Fibroblast of lung (primary cell): ENCODE measurements at regions not wholly inside any gene's neighbourhood (a gene's known extent, or its start where the extent isn't known, plus 50 kb on each side); places are given as distances from the start of the nearest gene placed in this dataset.

ENCODE experiments used
- DNase-seq, 2 donors: peaks; one replicate each; pipeline versions ENCODE4 v3.0.0 to v3.0.0-alpha.2; 2010; ENCODE audit warnings: low read depth in 2 of 2
- H2AFZ ChIP-seq: 2 replicates; pipeline ENCODE4 v1.5.1; 2012; ENCODE audit warnings: low read length, control low read depth, inconsistent platforms
- H3K27ac ChIP-seq: 2 replicates; pipeline ENCODE4 v1.5.1; 2011; ENCODE audit warnings: low read length, control low read depth; ENCODE audit not compliant: insufficient read depth
- H3K27me3 ChIP-seq: 2 replicates; pipeline ENCODE4 v1.5.1; 2011; ENCODE audit warnings: mild to moderate bottlenecking, low read length; ENCODE audit not compliant: control insufficient read depth, insufficient read depth
- H3K36me3 ChIP-seq: 2 replicates; pipeline ENCODE4 v1.5.1; 2011; ENCODE audit warnings: low read length; ENCODE audit not compliant: control insufficient read depth, insufficient read depth
- H3K4me1 ChIP-seq: 2 replicates; pipeline ENCODE4 v1.5.1; 2011; ENCODE audit warnings: low read length; ENCODE audit not compliant: control insufficient read depth, insufficient read depth; ENCODE audit errors: extremely low read depth
- H3K4me2 ChIP-seq: 2 replicates; pipeline ENCODE4 v1.5.1; 2011; ENCODE audit warnings: low read length, control low read depth; ENCODE audit not compliant: insufficient read depth; ENCODE audit errors: extremely low read depth
- H3K4me3 ChIP-seq, 4 experiments: fragments of 200-600 bp in 1 of 4; sonication (generic) in 1 of 4; replicated peaks in 1 of 4; 2 replicates each; pipeline ENCODE4 v1.5.1; 2011 to 2016; ENCODE audit warnings: low read length in 4 of 4, low read depth in 3 of 4, mild to moderate bottlenecking in 3 of 4, control low read depth in 2 of 4, inconsistent platforms in 1 of 4, mixed read lengths in 1 of 4; ENCODE audit not compliant: insufficient read depth in 1 of 4; ENCODE audit errors: control extremely low read depth in 1 of 4
- H3K79me2 ChIP-seq: 2 replicates; pipeline ENCODE4 v1.5.1; 2012; ENCODE audit warnings: mild to moderate bottlenecking, low read length, inconsistent platforms; ENCODE audit not compliant: control insufficient read depth, insufficient read depth
- H3K9ac ChIP-seq: 2 replicates; pipeline ENCODE4 v1.5.1; 2011; ENCODE audit warnings: mild to moderate bottlenecking, low read length, control low read depth; ENCODE audit not compliant: insufficient read depth
- H3K9me3 ChIP-seq: 2 replicates; pipeline ENCODE4 v1.5.1; 2012; ENCODE audit warnings: low read depth, low read length; ENCODE audit not compliant: control insufficient read depth, insufficient read depth
- H4K20me1 ChIP-seq: 2 replicates; pipeline ENCODE4 v1.5.1; 2011; ENCODE audit warnings: low read length; ENCODE audit not compliant: control insufficient read depth, insufficient read depth; ENCODE audit errors: extremely low read depth
- CTCF ChIP-seq, 2 donors: IDR thresholded peaks in 1 of 2; conservative IDR thresholded peaks in 1 of 2; 1 replicate in 1 of 2; 2 replicates in 1 of 2; pipeline ENCODE4 v1.5.1; 2011 to 2012; ENCODE audit warnings: low read length in 2 of 2, control low read depth in 1 of 2, inconsistent platforms in 1 of 2, low read depth in 1 of 2, mild to moderate bottlenecking in 1 of 2
- EZH2 ChIP-seq: IDR thresholded peaks from 2 replicates; pipeline ENCODE4 v1.5.1; 2012; ENCODE audit warnings: low read length, control low read depth, mild to moderate bottlenecking; ENCODE audit errors: missing control alignments

- Histone ChIP-seq H3K4me2 (no peak overlapping the region), H3K9ac (no peak overlapping the region), H3K27ac (no peak overlapping the region), H4K20me1 (no peaks in the 10 kb centered on the region), H3K79me2 (no peaks in the 10 kb centered on the region), H3K36me3 (no peaks in the 10 kb centered on the region), H3K4me1 (no peaks in the 10 kb centered on the region), H3K4me3 (no peak overlapping the region), H3K27me3 (no peaks in the 10 kb centered on the region), H3K9me3 (no peaks in the 10 kb centered on the region), H2AFZ (no peak overlapping the region)
- no peak for TF ChIP-seq EZH2
- TF ChIP-seq CTCF (conservative IDR thresholded peaks at IDR 0.05 in 1 of 2, IDR thresholded peaks at IDR 0.05 in 1 of 2; ENCODE audit: low read depth in 1 of 2, low read length in 2 of 2) = no peak
- no peak for DNase-seq
Measured at GRCh38 chrX:39802908-39803307, 294.9 kb downstream of the BCOR start.

GRCh38 chrX:39805022-39805421, 292.7 kb downstream of the BCOR start:
- Histone ChIP-seq H3K4me2 (no peak overlapping the region), H3K27me3 (no peaks in the 10 kb centered on the region), H2AFZ (no peak overlapping the region), H3K36me3 (no peaks in the 10 kb centered on the region), H3K4me1 (peaks cover 6% of the 10 kb centered on the region), H3K9me3 (no peaks in the 10 kb centered on the region), H3K9ac (no peak overlapping the region), H3K27ac (no peak overlapping the region), H3K79me2 (no peaks in the 10 kb centered on the region), H4K20me1 (no peaks in the 10 kb centered on the region), H3K4me3 (no peak overlapping the region)
- DNase-seq = no peak
- no peak for TF ChIP-seq EZH2
- TF ChIP-seq CTCF (conservative IDR thresholded peaks at IDR 0.05 in 1 of 2, IDR thresholded peaks at IDR 0.05 in 1 of 2; ENCODE audit: low read depth in 1 of 2, low read length in 2 of 2) = no peak

- Histone ChIP-seq H3K27ac (no peak overlapping the region), H3K27me3 (no peaks in the 10 kb centered on the region), H3K36me3 (no peaks in the 10 kb centered on the region), H3K9me3 (no peaks in the 10 kb centered on the region), H3K4me3 (no peak overlapping the region), H3K4me1 (peaks cover 6% of the 10 kb centered on the region), H3K9ac (no peak overlapping the region), H3K4me2 (no peak overlapping the region), H4K20me1 (no peaks in the 10 kb centered on the region), H2AFZ (no peak overlapping the region), H3K79me2 (no peaks in the 10 kb centered on the region)
- TF ChIP-seq EZH2 = no peak
- no peak for TF ChIP-seq CTCF (conservative IDR thresholded peaks at IDR 0.05 in 1 of 2, IDR thresholded peaks at IDR 0.05 in 1 of 2; ENCODE audit: low read depth in 1 of 2, low read length in 2 of 2)
- DNase-seq = no peak
Measured at GRCh38 chrX:39805825-39806224, 291.9 kb downstream of the BCOR start.
